ENCODE measurements at regions not wholly inside any gene's neighbourhood (a gene's known extent, or its start where the extent isn't known, plus 50 kb on each side); places are given as distances from the start of the nearest gene placed in this dataset.
"Not testable (repeated sequence)": the region's sequence is repeated elsewhere in the genome, so short reads cannot be mapped to it uniquely, and the experiment has no call there.

GRCh38 chr4:126396703-126397102 is 1081.9 kb downstream of the FAT4 start:
- CTCF ChIA-PET = no interaction called here
- Mint-ChIP-seq H3K4me1 (ENCODE audit: low read depth) (no peaks in the 10 kb centered on the region), H3K4me3 (no peak overlapping the region), H3K27me3 (no peaks in the 10 kb centered on the region), H3K9me3 (peaks cover 2% of the 10 kb centered on the region), H3K27ac (no peak overlapping the region), H3K36me3 (ENCODE audit: low read depth) (no peaks in the 10 kb centered on the region)
- POLR2A ChIA-PET = no interaction called here
- ATAC-seq = no peak
- TF ChIP-seq, protein P1, sequence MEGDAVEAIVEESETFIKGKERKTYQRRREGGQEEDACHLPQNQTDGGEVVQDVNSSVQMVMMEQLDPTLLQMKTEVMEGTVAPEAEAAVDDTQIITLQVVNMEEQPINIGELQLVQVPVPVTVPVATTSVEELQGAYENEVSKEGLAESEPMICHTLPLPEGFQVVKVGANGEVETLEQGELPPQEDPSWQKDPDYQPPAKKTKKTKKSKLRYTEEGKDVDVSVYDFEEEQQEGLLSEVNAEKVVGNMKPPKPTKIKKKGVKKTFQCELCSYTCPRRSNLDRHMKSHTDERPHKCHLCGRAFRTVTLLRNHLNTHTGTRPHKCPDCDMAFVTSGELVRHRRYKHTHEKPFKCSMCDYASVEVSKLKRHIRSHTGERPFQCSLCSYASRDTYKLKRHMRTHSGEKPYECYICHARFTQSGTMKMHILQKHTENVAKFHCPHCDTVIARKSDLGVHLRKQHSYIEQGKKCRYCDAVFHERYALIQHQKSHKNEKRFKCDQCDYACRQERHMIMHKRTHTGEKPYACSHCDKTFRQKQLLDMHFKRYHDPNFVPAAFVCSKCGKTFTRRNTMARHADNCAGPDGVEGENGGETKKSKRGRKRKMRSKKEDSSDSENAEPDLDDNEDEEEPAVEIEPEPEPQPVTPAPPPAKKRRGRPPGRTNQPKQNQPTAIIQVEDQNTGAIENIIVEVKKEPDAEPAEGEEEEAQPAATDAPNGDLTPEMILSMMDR (IDR thresholded peaks at IDR 0.05) = no peak
- no peak for DNase-seq
- intact Hi-C loops (cut with micrococcal nuclease) = no loop called here

DNA sequence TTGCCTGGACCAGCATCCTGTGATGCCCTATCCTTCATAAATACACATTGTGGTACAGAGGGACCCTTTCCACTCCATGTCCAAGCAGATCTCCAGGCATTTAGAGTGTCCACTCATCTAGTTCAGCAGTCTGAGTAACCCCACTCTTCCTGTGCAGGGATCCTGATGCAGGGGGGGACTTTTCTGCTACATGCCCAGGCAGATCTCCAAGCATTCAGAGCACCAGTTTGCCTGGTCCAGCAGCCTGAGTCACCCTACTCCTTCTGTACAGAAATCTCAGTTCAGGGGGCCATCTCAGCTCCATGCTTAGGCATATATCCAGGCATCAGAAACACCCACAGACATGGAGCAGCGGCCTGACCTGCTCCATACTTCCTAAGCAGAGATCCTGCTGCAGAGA is 1089.8 kb downstream of the FAT4 start:
- TF ChIP-seq, protein P1 (IDR thresholded peaks at IDR 0.05) = no peak
- H3K4me3 Mint-ChIP-seq = no peak overlapping the region
- intact Hi-C loops (cut with micrococcal nuclease) = no loop called here
- no peaks in the 10 kb centered on the region for H3K4me1 Mint-ChIP-seq (ENCODE audit: low read depth)
- CTCF ChIA-PET = no interaction called here
- no peak for DNase-seq
- POLR2A ChIA-PET = no interaction called here
- no peak for ATAC-seq
- H3K27ac Mint-ChIP-seq = no peak overlapping the region
- H3K9me3 Mint-ChIP-seq = peaks cover 6% of the 10 kb centered on the region
- H3K36me3 Mint-ChIP-seq (ENCODE audit: low read depth) = no peaks in the 10 kb centered on the region
- H3K27me3 Mint-ChIP-seq = no peaks in the 10 kb centered on the region

GRCh38 chr4:126405369-126405982 is 1090.7 kb downstream of the FAT4 start:
- CTCF ChIA-PET = no interaction called here
- no peak for DNase-seq
- no peaks in the 10 kb centered on the region for H3K36me3 Mint-ChIP-seq (ENCODE audit: low read depth)
- H3K4me3 Mint-ChIP-seq = no peak overlapping the region
- H3K4me1 Mint-ChIP-seq (ENCODE audit: low read depth) = no peaks in the 10 kb centered on the region
- no peak for ATAC-seq
- H3K27ac Mint-ChIP-seq = no peak overlapping the region
- intact Hi-C loops (cut with micrococcal nuclease) = no loop called here
- no peaks in the 10 kb centered on the region for H3K27me3 Mint-ChIP-seq
- peaks cover 6% of the 10 kb centered on the region for H3K9me3 Mint-ChIP-seq
- TF ChIP-seq, protein P1 (IDR thresholded peaks at IDR 0.05) = peak; percentile 29
- POLR2A ChIA-PET = interaction anchor here (0.6 kb wide), 1 partner anchor 26 kb away, joined by 3 read pairs; no protein-coding TSS in a partner anchor

DNA sequence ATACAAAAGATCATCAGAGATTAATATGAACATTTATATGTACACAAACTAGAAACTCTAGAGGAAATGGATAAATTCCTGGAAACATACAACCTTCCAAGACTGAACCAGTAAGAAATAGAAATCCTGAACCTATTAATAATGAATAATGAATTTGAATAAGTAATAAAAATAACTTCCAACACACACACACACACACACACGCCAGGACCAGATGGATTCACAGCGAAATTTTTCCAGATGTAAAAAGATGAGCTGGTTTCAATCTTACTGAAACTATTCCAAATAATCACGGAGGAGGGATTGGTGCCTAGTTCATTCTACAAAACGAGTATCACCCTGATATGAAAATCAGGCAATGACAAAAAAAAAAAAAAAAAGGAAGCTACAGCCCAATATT is 1095.0 kb downstream of the FAT4 start:
- Mint-ChIP-seq H3K4me1 (ENCODE audit: low read depth) (no peaks in the 10 kb centered on the region), H3K27ac (no peak overlapping the region), H3K9me3 (peaks cover 9% of the 10 kb centered on the region), H3K4me3 (no peak overlapping the region), H3K27me3 (no peaks in the 10 kb centered on the region), H3K36me3 (ENCODE audit: low read depth) (no peaks in the 10 kb centered on the region)
- DNase-seq (no peak), ATAC-seq (no peak)
- ChIA-PET POLR2A (no interaction called here), CTCF (no interaction called here)
- TF ChIP-seq, protein P1 (IDR thresholded peaks at IDR 0.05) = no peak
- intact Hi-C loops (cut with micrococcal nuclease) = no loop called here

DNA sequence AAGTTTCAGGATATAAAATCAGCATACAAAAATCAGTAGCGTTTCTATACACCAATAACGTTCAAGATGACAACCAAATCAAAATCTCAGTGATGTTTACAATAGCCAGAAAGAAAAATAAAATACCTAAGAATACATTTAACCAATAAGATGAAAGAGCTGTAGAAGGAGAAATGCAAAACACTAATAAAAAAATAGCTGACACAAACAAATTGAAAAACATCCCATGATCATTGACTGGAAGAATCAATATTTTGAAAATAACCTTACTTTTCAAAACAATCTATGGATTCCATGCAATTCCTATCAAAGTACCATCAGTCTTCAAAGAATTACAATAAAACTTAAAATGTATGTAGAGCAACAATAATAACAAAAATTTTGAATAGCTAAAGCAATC is 1096.3 kb downstream of the FAT4 start:
- Mint-ChIP-seq H3K4me3 (no peak overlapping the region), H3K27ac (no peak overlapping the region), H3K36me3 (ENCODE audit: low read depth) (no peaks in the 10 kb centered on the region), H3K4me1 (ENCODE audit: low read depth) (no peaks in the 10 kb centered on the region), H3K9me3 (peaks cover 9% of the 10 kb centered on the region), H3K27me3 (no peaks in the 10 kb centered on the region)
- POLR2A ChIA-PET = no interaction called here
- TF ChIP-seq, protein P1 (IDR thresholded peaks at IDR 0.05) = no peak
- intact Hi-C loops (cut with micrococcal nuclease) = no loop called here
- DNase-seq (no peak), ATAC-seq (no peak)
- CTCF ChIA-PET = no interaction called here

DNA sequence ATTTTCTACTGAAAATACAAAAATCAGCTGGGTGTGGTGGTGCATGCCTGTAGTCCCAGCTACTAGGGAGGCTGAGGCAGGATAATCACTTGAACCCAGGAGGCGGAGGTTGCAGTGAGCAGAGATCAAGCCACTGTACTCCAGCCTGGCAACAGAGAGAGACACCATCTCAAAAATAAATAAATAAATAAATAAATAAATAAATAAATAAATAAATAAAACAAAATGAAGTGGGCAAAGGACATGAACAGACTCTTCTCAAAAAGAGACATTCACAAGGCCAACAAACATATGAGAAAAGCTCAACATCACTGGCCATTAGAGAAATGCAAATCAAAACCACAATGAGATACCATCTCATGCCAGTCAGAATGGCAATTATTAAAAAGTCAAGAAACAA is 1097.6 kb downstream of the FAT4 start:
- DNase-seq; ATAC-seq; POLR2A ChIA-PET; H3K4me1 Mint-ChIP-seq (ENCODE audit: low read depth); H3K27ac Mint-ChIP-seq; CTCF ChIA-PET; H3K9me3 Mint-ChIP-seq; H3K36me3 Mint-ChIP-seq (ENCODE audit: low read depth); H3K27me3 Mint-ChIP-seq; intact Hi-C loops (cut with micrococcal nuclease); H3K4me3 Mint-ChIP-seq: not testable (repeated sequence)
